Non-pigmented ciliary epithelial cell (primary cell): ENCODE measurements at regions not wholly inside any gene's neighbourhood (a gene's known extent, or its start where the extent isn't known, plus 50 kb on each side); places are given as distances from the start of the nearest gene placed in this dataset.
A peak's percentile ranks its signal among the peaks of the same experiment; 100 is the strongest.
"Not testable (repeated sequence)": the region's sequence is repeated elsewhere in the genome, so short reads cannot be mapped to it uniquely, and the experiment has no call there.

Experiments used
- DNase-seq: peaks from one replicate; pipeline ENCODE4 v3.0.0-alpha.2; 2010; ENCODE audit warnings: low read depth

DNA sequence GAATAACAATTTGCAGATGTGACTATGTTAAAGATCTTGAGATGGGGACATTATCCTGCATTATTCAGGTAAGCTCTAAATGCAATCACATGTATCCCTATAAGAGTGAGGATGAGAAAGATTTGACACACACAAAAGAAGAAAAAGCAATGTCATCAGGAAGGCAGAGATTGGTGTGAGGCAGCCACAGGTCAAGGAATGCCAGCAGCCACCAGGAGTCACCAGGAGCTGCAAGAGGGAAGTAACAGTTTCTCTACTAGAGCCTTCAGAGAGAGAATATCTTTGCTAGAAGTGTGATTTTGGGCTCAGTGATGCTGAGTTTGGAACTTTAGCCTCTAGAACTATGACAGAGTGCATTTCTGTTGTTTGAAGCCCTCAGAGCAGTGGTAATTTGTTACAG, 700.3 kb upstream of the SEMA3D start:
- DNase-seq: no peak

DNA sequence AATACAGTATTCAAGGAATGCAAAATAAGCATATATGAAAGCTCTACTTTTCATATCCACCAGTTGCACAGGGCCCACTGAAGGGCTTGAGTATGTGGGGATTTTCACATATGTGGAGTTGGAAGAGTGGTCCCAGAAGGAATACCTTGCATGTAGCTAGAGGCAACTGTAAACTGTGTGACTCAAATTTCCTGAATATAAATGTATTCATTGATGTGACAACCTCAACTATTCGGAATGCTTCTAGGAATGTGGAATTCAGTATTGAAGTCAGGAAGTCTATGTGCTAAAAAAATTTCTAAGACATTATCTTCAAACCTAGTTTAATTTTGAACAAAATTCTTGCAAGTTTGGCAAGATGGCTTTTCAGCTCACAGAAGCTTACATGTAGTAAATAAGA, 695.5 kb upstream of the SEMA3D start:
- DNase-seq: no peak

DNA sequence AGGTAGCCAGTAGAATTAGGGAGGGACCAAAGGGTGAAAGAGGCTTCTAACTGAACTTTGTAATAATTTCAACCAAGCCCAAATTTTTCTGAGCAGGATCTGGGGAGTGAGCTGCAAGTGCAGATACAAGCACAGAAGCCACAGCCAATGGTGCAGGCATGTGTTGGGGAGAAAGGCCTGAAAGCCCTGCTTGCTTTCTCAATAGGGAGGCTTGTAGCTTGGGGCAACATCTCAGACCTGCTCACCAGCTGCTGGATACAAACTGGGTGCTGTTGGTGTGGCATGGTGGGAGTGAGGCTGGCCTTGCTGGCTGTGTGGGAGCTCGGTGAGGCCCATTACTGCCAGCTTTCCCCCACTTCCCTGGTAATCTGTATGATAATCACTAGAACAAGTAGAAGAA, 688.5 kb upstream of the SEMA3D start:
- no peak for DNase-seq

DNA sequence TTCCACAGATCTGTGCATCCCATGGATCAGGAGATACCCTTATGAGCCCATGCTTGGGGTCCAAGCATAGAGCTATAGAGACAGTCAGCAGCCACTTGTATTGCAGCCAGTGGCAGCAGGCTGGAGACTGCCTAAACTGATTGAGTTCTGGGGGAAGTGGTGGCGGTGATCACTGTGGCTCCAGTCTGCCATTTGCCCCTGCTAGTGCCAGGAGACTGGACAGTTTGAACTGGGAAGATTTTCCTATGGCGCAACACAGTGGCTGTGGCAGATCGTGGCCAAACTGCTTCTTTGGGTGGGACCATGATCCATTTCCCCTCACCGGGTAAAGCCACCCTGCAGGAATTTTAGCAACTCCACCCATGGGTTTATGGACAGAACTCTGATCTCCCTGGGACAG, 679.7 kb upstream of the SEMA3D start:
- DNase-seq: no peak

DNA sequence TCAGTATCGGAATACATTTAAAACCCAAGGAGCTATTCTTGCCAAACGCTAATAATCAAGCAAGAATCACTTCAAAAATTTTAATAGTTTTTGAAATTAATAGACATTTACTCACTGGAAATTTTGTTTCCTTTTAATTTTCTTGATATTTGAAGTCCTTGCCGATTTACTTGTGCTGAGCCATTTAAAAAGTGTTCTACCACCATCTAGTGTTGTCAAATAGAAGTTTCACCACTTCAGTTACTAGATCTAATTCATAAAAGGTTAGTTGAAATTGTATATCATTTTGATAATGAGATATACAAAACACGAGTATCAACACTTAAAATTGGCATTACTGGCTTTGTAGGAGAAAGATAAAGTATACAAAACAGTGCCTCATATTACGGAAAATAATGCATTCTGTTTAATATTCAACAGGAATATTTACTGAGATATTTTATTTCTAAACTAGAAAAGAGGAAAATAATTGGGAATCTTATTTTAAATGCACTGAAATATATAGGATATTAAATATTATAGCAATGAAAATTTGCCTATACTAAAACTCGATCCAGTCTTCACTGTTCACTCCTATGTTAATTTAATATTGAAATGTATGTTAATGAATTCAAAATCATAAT, 664.8 kb upstream of the SEMA3D start:
- DNase-seq: peak; percentile 36

DNA sequence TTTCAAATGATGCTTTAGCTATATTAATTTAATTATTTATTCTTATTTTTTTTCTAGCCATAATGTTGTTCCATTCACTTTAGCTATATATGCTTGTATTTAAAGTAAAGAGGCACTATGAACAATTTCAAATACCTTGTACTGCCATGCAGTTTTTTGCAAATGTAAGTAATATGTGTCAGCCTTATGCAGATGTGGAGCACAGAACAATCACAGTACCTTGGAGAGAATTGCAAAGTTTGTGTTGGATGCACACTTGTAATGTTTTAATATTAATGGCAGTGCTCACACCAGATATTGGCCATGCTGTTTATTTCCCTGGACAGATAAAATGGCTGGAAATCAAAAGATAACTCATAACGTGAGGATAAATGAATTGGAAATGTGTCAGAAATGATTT, 663.5 kb upstream of the SEMA3D start:
- DNase-seq: no peak

DNA sequence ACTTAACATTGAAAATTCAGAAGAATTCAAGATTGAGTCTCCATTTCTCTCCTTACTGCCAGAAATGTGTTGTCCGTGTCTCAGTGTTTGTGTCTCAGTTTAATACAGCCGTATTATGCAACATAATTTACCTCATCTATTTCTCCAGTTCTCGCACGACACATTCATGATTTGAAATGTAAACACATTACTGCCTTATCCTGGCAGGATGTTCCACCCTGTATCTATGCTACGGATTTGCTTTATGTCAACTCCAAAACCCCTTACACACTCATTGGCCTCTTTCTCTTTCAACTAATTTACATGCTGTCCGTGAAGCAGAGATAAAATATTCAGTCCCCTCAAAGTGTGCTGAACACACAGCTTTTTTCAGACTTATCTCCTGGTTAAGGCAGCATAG, 653.7 kb upstream of the SEMA3D start:
- DNase-seq: no peak

DNA sequence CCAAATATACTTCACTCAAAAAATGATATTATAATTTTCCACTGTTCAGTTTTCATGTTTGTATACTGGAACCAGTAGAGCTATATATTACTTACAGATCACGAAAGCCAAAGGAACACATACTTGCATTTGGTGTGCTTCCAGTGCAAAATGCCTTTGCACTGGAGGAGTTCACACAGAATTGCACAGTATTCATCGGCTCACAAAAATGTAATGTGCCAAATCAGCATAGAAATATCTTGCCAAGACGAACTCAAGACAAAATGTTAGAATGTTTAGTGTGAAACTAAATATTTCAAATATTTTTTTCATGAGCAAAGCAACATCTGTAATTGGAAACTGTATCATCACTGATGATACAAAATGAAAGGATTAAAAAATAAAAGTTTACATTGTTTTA, 646.2 kb upstream of the SEMA3D start:
- DNase-seq: no peak

DNA sequence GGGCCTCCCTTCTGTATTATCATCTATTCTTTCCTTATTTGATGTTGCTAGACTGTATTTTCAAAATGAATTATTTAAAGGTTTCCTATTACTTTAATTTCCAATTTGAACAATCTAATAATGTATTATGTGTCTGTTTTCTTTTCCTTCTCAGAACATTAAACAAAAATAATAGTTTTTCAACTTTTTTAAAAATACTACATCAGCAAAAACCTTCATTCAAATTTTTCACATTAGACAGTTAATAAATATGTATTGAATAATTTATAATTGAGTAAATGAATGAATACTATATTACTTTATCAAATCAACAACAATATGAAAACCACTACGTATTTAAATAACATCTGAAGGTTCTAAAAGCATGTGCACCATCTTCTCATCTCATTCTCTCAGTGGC, 644.1 kb upstream of the SEMA3D start:
- no peak for DNase-seq

DNA sequence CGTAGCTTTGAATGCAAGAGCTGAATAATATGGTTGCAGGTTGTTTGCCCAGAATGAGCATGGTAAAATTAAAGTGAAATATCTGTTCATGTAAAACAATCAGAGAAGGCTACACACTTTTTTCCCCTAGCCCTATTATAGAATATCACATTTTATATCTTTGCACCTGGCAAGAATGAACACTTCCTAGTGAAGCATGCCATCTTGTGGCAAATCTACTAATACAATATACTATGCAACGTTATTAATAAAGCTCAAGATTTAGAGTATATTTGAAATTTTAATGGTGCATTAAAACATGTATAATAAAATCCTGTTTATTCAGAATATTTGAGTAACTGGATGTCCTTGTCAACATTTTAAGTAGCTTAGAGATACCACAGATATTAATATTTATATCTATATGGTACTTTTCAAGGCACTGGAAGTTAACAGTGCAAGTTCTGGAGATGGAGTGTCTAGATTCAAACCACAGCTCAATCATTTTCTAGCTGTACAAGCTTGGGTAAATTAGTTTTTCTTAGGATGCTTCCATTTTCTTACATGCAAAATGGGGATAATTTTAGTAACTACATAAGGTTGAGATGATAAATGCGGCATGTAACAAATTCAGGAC, 643.1 kb upstream of the SEMA3D start:
- no peak for DNase-seq

DNA sequence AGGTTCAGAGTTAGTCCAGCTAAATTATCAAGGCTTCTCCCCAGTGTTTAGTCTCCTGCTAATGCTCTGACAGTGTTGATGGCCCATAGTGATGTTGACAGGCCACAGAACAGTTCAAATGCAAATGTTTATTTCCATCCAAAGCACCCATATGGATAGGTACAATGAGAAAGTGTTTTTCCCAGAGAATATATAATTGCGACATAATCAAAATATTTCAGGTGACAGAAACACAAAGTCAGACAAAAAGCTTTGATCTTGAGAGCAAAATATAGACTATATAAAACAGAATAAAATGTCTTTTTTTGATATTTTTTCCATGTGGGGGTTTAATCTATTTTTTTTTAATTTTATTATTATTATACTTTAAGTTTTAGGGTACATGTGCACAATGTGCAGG, 642.3 kb upstream of the SEMA3D start:
- no peak for DNase-seq

DNA sequence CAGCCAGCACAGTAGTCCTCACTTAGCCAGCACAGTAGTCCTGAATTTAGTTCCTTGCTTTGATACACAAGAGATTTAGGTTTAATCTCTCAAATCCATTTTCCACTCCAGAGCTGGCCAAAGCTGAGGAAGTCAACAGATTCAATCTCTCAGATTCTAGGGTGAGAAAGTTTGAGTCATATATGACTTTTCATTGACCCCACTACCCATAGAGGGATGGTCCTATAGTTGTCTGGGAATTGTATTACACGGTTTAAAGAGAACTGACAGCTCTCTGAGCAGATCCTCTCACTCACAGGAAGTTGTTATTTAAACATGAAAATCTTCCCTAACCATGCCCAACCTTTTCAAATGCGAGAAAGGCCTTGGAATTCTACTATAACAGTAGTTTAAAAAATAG, 641.8 kb upstream of the SEMA3D start:
- no peak for DNase-seq

DNA sequence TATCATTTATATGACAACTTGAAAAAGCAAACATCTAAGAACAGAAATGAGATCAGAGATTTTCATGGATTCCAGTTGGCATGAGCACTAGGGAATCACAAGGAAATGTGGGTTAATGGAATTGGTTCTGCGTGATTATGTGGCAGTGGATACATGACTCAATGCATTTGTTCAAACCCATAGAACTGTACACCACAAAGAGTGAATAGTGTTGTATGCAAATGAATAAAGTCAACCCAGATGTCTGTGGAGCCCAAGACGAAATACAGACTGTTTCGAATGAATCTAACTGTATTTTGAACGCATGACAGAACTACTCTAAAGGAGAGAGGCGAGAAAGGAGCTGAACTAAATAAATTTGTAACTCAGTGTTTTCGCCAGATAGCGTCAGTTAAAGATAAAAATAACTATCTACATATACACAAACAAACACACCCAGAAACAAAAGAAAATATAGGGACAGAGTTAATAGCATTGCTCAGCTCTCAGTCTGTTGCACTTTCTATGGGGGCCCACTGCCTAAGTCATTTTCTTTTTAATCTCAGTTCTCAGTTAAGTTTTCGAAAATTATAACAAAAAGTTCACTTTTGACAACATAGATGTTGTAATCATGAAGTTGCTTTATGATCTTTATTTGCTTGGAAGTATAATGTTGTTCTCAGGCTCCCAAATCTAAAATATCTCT, 636.7 kb upstream of the SEMA3D start:
- no peak for DNase-seq

DNA sequence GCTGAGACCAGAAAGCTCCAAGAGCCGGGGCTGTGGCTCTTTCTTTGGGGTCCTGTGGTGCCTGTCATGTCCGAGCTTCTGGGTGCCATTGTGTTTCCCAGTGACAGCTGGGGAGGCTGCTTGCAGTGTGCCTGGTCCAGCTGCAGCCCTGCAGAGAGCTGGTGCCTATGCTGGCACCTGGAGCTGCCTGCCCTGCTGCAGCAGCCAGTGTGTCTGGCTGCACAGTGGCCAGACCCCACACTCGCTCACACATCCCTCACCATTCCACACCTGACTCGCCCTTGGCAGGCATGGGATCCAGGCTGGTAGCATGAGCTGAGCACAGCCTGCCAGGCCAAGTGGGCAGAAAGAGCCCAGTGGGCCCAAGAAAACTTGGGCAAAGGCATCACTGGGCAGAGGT, 635.1 kb upstream of the SEMA3D start:
- no peak for DNase-seq

DNA sequence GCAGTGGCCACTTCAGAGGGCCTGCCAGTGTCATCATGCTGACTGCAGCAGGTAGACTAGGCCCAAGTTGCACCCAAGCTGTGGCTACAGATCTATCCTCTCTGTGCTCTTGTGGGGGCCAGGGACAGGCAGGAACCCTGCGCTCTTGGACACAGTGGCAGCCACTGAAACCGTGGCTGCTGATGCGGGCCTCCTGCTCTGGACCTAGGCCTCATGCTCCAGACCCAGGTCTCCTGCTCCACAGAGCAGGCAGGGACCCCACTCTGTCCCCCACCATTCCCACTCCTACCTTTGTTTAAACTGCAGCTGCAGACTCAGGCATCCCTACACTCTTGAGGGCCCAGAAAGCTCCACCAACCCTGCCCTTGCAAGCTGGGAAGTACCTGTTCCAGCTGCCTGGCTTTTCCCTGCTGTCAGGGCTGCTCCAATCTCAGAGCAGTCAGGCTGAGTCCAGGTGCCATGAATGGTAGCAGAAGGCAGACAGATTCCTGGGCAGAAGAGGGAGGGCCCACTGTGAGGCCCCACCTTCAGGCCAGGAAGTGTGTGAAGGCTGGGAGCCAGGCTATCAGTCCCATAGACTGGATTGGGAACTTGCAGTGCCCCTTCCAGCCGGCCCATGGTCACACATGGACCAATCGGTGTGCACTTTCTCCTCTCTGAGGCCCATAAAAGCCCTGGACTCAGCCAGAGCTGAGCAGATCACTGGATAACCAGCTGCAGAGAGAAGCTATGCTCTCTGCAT, 634.0 kb upstream of the SEMA3D start:
- no peak for DNase-seq

DNA sequence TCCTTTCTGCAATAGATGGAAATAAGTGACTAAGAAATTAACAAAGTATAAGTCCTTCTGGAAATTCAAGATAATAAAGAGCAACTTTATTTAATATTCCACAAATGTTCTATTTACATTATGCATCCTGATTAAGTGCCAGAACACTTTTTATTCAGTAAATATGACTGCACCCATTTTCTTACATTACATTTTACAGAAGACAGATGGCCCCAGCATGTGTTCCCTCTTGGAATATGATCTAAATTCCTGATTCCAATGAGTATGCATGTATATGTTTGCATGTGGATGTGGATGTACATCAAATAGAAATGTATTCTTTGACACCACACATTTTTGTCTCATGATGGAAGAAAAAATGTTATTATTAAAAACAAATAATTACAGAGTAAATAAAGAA, 628.7 kb upstream of the SEMA3D start:
- no peak for DNase-seq

DNA sequence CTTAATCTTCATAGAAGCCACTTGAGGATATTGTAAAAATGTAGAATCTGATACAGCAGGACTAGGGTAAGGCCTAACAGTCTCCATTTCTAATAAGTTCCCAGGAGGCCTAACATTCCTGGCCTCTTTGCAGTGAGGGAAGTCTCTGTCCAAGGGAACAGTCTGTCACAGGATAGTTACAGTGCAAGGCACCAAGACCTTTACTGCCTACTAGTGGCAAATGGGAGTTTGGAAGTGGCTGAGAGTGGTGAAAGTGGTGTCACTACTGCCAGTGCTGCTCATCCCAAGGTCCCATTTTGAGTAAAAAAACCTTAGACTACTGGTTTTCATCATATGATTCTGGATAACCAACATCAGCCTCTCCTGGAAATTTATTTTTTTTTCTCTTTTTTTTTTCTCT, 619.5 kb upstream of the SEMA3D start:
- no peak for DNase-seq

DNA sequence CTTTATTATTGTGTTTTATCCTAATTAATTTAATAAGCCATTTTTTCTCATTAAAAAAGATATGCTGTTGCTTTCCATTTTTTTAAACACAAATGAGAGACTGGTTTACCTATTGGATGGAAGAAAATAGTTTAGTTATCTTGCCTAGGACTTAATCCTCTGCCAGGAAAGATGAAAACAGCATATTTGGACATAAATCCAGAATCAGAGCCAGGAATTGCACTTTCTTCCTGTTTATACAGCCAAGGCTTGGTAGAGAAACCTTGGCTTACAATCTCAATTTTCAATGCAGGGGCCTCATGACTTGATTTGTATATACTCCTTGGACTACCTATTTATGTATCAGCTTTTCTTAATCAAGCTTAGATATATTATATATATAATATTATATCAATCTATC, 618.8 kb upstream of the SEMA3D start:
- DNase-seq: no peak

DNA sequence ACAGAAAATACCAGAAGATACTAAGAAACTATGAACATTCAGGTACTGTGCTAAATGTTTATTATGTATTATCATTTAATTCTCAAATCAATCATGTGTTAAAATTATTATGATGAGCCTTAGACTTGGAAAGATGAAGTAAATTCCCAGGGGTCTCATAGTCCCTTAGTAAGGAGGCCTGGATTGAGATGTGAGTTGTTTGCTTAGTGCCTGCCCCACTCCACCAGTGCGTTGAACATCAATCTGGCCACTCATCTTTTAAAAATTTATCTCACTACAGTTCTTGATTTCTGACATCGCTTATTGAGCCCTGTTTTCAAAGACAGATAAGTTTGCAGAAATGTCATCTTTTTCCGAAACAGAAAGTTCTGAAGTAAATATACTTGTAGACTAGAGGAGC, 618.4 kb upstream of the SEMA3D start:
- DNase-seq: no peak

DNA sequence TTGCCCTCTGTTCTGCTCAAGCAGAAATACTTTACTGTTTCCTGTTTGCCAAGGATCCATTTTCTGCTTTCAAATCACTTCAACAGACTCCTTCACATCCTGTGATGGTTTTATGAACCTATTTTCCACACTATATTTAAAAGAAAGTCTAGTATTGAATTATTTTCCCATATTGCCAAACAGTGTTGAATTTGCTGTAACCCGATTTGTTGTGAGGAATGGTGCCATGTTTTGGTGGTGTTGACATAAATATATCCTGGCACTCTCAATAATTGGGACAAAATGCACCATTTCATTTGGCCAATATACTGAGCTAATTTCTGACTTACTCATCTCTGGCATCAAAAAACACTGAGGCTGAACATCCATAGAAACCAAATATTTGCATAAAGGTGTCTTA, 615.4 kb upstream of the SEMA3D start:
- no peak for DNase-seq

DNA sequence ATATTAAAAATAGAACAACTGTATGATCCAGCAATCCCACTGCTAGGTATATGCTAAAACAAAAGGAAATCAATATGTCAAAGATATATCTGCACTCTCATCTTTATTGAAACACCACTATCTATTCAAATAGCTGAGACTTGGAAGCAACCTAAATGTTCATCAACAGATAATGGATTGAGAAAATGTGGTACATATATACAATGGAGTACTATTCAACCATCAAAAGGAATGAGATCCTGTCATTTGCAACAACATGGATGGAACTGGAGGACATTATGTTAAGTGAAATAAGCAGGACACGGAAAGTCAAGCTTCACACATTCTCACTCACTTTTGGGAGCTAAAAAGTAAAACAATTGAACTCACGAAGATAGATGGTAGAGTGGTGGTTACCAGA, 610.1 kb upstream of the SEMA3D start:
- no peak for DNase-seq

DNA sequence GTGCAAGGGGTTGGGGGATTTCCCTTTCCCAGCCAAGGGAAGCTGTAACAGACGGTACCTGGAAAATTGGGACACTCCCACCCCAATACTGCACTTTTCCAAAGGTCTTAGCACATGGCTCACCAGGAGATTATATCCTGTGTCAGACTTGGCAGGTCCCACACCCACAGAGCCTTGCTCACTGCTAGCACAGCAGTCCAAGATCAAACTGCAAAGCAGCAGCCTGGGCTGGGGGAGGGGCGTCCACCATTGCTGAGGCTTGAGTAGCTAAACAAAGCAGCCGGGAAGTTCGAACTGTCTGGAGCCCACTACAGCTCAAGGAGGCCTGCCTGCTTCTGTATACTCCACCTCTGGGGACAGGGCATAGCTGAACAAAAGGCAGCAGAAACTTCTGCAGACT, 604.2 kb upstream of the SEMA3D start:
- not testable (repeated sequence) for DNase-seq

DNA sequence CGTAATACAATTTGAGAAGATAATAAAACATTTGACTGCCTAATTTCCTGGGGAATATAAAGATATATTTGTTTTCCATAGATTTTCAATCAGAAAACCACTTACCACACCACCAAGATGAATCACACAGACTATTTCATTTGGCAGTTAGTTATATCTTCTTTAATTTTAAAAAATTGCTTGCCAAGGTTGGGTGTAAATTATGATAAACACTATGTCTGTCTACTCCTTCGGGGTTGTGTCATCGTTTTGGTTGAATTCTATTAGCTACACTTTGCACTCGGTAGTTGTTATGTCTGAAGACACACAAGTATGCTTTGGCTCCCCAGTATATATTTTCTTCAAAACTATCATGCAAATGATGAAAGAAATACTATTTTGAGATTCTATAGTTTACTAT, 594.8 kb upstream of the SEMA3D start:
- DNase-seq: no peak
